Sigmoid colon (tissue), 6 donors: ENCODE measurements at regions not wholly inside any gene's neighbourhood (a gene's known extent, or its start where the extent isn't known, plus 50 kb on each side); places are given as distances from the start of the nearest gene placed in this dataset.

Experiments used
- DNase-seq: peaks from one replicate; pipeline ENCODE4 v3.0.0-alpha.2; 2019
- H3K27ac ChIP-seq, 4 donors: fragments of 200-600 bp; sonication (generic); one replicate each; pipeline ENCODE4 v1.5.1; 2016 to 2019; ENCODE audit warnings: mild to moderate bottlenecking in 1 of 4
- H3K27me3 ChIP-seq, 3 donors: fragments of 200-600 bp; sonication (generic); one replicate each; pipeline ENCODE4 v1.5.1; 2019; ENCODE audit warnings: mild to moderate bottlenecking in 1 of 3
- H3K36me3 ChIP-seq, 4 donors: fragments of 200-600 bp; sonication (generic); one replicate each; pipeline ENCODE4 v1.5.1; 2016 to 2019
- H3K4me1 ChIP-seq, 4 donors: fragments of 200-600 bp; sonication (generic); one replicate each; pipeline ENCODE4 v1.5.1; 2017 to 2019
- H3K4me3 ChIP-seq, 4 donors: fragments of 200-600 bp; sonication (generic); one replicate each; pipeline ENCODE4 v1.5.1; 2017 to 2019; ENCODE audit warnings: mild to moderate bottlenecking in 2 of 4, moderate library complexity in 1 of 4
- H3K9me3 ChIP-seq, 4 donors: fragments of 200-600 bp in 3 of 4; sonication (generic) in 3 of 4; one replicate each; pipeline versions ENCODE4 v1.5.1 to v1.6.1; 2013 to 2019
- EP300 ChIP-seq, 4 donors: sonication (generic); formaldehyde crosslinking; IDR thresholded peaks; one replicate each; pipeline ENCODE4 v1.6.1; 2017; ENCODE audit warnings: antibody characterized with exemption in 4 of 4
- POLR2A ChIP-seq, 2 donors: fragments of 450-650 bp; IDR thresholded peaks; one replicate each; pipeline ENCODE4 v1.6.1; 2016; ENCODE audit warnings: antibody characterized with exemption in 2 of 2, mild to moderate bottlenecking in 2 of 2, moderate library complexity in 2 of 2
- POLR2AphosphoS5 ChIP-seq, 4 donors: sonication (generic); formaldehyde crosslinking; IDR thresholded peaks; one replicate each; pipeline ENCODE4 v1.6.1; 2017; ENCODE audit warnings: antibody characterized with exemption in 4 of 4
- WGBS, 2 donors: extraction: QIAGEN DNeasy Blood & Tissue Kit; methylation state at CpG; one replicate each; pipeline ENCODE4 v1.1.7; 2013; 5-methylcytosine and 5-hydroxymethylcytosine counted together
- intact Hi-C: fragments of 100-400 bp; cut with DNase I; formaldehyde crosslinking; loops from one replicate; pipeline ENCODE4 v1.15.1; 2023
- TF ChIP-seq, protein P1 (sequence below), 4 experiments: fragments of 450-650 bp in 3 of 4; fragments of 200-600 bp in 1 of 4; IDR thresholded peaks; one replicate each; pipeline ENCODE4 v1.5.1; 2016 to 2019; ENCODE audit warnings: antibody characterized with exemption in 4 of 4, mild to moderate bottlenecking in 3 of 4, moderate library complexity in 2 of 4
- donor health status: healthy with polysubstance abuse.
- donor health status: healthy.

DNA sequence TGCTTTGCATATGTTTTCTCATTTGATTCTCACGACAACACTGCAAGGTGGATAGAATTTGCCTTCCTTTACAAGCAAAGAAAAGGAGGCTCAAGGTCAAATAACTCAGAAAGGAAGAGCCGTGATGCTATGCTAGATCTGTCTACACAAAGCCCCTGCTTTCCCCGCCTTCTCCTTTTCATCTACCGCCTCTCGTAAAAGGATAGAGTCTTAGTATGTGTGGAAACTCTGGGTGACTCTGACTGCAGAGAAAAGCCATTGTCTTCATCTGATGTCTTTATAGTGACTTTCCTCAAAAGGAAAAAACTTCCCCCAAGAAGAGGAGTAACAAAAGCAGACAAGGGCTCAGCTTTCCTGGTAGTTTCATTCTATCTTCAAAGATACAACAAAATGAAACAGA, 292.7 kb downstream of the ACTR3B start:
- no peaks in the 10 kb centered on the region for H3K36me3 ChIP-seq
- no peaks in the 10 kb centered on the region for H3K4me1 ChIP-seq
- no peak overlapping the region for H3K27ac ChIP-seq
- no peak for DNase-seq
- intact Hi-C loops = no loop called here
- H3K4me3 ChIP-seq = no peak overlapping the region
- TF ChIP-seq POLR2AphosphoS5 (IDR thresholded peaks at IDR 0.05) (no peak), EP300 (IDR thresholded peaks at IDR 0.05) (no peak), POLR2A (IDR thresholded peaks at IDR 0.05) (no peak)
- TF ChIP-seq, protein P1, sequence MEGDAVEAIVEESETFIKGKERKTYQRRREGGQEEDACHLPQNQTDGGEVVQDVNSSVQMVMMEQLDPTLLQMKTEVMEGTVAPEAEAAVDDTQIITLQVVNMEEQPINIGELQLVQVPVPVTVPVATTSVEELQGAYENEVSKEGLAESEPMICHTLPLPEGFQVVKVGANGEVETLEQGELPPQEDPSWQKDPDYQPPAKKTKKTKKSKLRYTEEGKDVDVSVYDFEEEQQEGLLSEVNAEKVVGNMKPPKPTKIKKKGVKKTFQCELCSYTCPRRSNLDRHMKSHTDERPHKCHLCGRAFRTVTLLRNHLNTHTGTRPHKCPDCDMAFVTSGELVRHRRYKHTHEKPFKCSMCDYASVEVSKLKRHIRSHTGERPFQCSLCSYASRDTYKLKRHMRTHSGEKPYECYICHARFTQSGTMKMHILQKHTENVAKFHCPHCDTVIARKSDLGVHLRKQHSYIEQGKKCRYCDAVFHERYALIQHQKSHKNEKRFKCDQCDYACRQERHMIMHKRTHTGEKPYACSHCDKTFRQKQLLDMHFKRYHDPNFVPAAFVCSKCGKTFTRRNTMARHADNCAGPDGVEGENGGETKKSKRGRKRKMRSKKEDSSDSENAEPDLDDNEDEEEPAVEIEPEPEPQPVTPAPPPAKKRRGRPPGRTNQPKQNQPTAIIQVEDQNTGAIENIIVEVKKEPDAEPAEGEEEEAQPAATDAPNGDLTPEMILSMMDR (IDR thresholded peaks at IDR 0.05) = no peak
- no peaks in the 10 kb centered on the region for H3K27me3 ChIP-seq
- no peaks in the 10 kb centered on the region for H3K9me3 ChIP-seq
- WGBS, 2 donors = 41 to 64% methylated on average over 5 of the region's 5 CpGs

DNA sequence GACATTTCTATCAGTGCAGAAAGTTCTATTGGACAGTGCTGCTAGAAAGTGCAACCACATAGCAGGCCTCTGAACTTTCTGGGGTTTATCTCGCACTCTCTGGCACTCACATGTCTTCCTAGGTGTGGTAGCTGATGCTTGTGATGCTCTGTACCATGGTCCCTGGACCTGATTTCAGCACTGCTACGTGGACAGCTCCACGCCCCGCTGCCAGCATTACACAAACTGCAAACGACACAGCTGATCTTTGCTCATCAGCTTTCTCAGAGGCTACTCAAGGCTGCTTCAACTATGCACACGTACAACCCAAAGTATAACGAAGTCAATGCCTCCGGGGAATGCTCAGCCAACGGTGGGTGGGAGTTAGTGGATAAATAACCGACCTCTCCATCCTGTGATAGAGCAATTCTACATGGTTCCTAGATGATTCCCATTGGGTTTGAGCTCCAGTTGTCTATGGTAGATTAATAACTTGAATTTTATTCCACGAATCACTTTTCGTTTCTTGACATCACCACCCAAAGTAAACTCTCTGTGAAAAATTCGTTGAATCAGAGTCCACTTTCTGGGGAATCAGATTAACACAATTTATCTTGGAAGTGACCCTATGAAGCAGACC, 302.5 kb downstream of the ACTR3B start:
- H3K27ac ChIP-seq = no peak overlapping the region
- WGBS, 2 donors = 54 to 61% methylated on average over 13 of the region's 13 CpGs
- intact Hi-C loops = no loop called here
- H3K9me3 ChIP-seq = no peaks in the 10 kb centered on the region
- H3K4me3 ChIP-seq = no peak overlapping the region
- no peaks in the 10 kb centered on the region for H3K36me3 ChIP-seq
- no peak for DNase-seq
- no peaks in the 10 kb centered on the region for H3K4me1 ChIP-seq
- no peak for TF ChIP-seq POLR2AphosphoS5 (IDR thresholded peaks at IDR 0.05)
- TF ChIP-seq EP300 (IDR thresholded peaks at IDR 0.05) = no peak
- no peak for TF ChIP-seq POLR2A (IDR thresholded peaks at IDR 0.05)
- TF ChIP-seq, protein P1 (IDR thresholded peaks at IDR 0.05) = no peak
- peaks cover 0 to 4% (median 0%) of the 10 kb centered on the region in 3 donors for H3K27me3 ChIP-seq

DNA sequence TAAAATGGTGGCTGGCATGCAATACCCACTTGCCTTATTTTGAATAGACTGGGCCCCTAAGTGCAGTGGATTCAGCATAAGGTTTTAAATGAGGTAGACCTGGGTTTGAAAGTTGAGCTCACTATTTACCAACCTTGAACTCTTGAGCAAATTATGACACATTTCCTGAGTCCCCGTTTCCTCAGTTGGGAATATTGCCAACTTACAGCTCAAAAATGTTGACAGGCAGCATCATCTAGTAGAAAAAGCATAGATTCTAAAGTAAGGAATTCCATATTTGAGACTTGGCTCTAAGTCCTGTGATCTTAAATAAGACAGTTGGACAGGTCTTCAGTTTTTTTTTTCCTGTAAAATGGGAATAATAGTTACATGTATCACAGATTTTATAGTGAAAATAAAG, 305.5 kb downstream of the ACTR3B start:
- H3K4me1 ChIP-seq = no peaks in the 10 kb centered on the region
- WGBS, 2 donors = 9 to 27% methylated on average over 1 of the region's 1 CpG
- DNase-seq = no peak
- no peak overlapping the region for H3K27ac ChIP-seq
- intact Hi-C loops = no loop called here
- no peak overlapping the region for H3K4me3 ChIP-seq
- TF ChIP-seq, protein P1 (IDR thresholded peaks at IDR 0.05) = no peak
- TF ChIP-seq EP300 (IDR thresholded peaks at IDR 0.05) (no peak), POLR2AphosphoS5 (IDR thresholded peaks at IDR 0.05) (no peak), POLR2A (IDR thresholded peaks at IDR 0.05) (no peak)
- no peaks in the 10 kb centered on the region for H3K27me3 ChIP-seq
- no peaks in the 10 kb centered on the region for H3K9me3 ChIP-seq
- H3K36me3 ChIP-seq = no peaks in the 10 kb centered on the region

DNA sequence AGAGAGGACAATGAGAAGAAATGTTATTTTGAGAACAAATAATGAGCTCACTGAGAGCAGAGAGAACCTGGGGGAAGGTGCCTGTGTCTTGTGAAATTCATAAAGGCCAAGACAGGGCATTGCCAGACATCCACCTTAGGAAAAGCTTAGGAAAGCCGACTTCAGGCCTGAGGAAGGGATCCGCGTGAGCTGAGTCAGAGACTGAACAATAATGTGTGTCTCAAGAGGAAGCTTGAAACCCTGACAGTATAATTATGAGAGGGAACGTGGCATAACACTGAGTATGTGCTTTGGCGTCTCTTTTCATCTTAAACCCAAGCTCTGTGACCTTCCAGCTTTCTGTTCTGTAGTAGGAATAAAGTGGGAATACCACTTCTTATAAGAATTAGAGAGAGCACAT, 307.2 kb downstream of the ACTR3B start:
- no peak overlapping the region for H3K4me3 ChIP-seq
- H3K36me3 ChIP-seq = no peaks in the 10 kb centered on the region
- no peak for DNase-seq
- TF ChIP-seq, protein P1 (IDR thresholded peaks at IDR 0.05) = no peak
- TF ChIP-seq POLR2AphosphoS5 (IDR thresholded peaks at IDR 0.05) (no peak), EP300 (IDR thresholded peaks at IDR 0.05) (no peak), POLR2A (IDR thresholded peaks at IDR 0.05) (no peak)
- no peak overlapping the region for H3K27ac ChIP-seq
- 84 to 87% methylated on average over 5 of the region's 5 CpGs for WGBS, 2 donors
- no peaks in the 10 kb centered on the region for H3K4me1 ChIP-seq
- no peaks in the 10 kb centered on the region for H3K27me3 ChIP-seq
- intact Hi-C loops = no loop called here
- no peaks in the 10 kb centered on the region for H3K9me3 ChIP-seq

DNA sequence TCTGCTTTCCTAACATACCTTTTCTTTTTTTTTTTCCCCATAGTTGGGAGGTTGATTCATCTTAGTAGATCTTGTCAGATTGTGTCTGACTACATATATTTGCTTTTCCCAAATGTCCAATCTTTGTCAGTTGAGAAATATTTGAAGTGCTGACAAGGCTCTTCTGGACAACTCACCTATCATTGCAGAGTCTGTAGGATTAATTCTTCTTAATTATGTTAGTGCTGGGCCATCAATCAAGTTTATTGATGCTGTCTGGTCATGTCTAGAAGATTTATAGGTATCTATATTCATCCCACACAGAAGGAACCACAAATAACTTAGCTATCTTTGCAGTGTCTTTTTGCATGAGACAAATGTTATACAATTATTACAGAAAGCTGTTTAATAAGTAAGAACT, 310.6 kb downstream of the ACTR3B start:
- Histone ChIP-seq H3K27me3 (no peaks in the 10 kb centered on the region), H3K9me3 (no peaks in the 10 kb centered on the region), H3K4me3 (no peak overlapping the region), H3K4me1 (no peaks in the 10 kb centered on the region), H3K27ac (no peak overlapping the region), H3K36me3 (no peaks in the 10 kb centered on the region)
- DNase-seq = no peak
- intact Hi-C loops = no loop called here
- TF ChIP-seq, protein P1 (IDR thresholded peaks at IDR 0.05) = no peak
- TF ChIP-seq POLR2AphosphoS5 (IDR thresholded peaks at IDR 0.05) (no peak), POLR2A (IDR thresholded peaks at IDR 0.05) (no peak)
